ENCODE measurements at regions not wholly inside any gene's neighbourhood (a gene's known extent, or its start where the extent isn't known, plus 50 kb on each side); places are given as distances from the start of the nearest gene placed in this dataset.
"Not testable (repeated sequence)": the region's sequence is repeated elsewhere in the genome, so short reads cannot be mapped to it uniquely, and the experiment has no call there.

GRCh38 chr4:134145369-134145768, 56.2 kb downstream of the PABPC4L start:
- DNase-seq (ENCODE audit: low read depth): no peak

GRCh38 chr4:134144337-134144736, 57.3 kb downstream of the PABPC4L start:
- DNase-seq (ENCODE audit: low read depth): no peak

- DNase-seq (ENCODE audit: low read depth): no peak
Measured at GRCh38 chr4:134141728-134142127, 59.9 kb downstream of the PABPC4L start.

- no peak for DNase-seq (ENCODE audit: low read depth)
Measured at GRCh38 chr4:134139188-134139587, 62.4 kb downstream of the PABPC4L start.

- DNase-seq (ENCODE audit: low read depth): no peak
Measured at GRCh38 chr4:134132086-134132783, 69.4 kb downstream of the PABPC4L start.

GRCh38 chr4:134126955-134127354, 74.6 kb downstream of the PABPC4L start:
- DNase-seq (ENCODE audit: low read depth): no peak

GRCh38 chr4:134126000-134126560, 75.5 kb downstream of the PABPC4L start:
- DNase-seq (ENCODE audit: low read depth): no peak

GRCh38 chr4:134122903-134123302, 78.7 kb downstream of the PABPC4L start:
- no peak for DNase-seq (ENCODE audit: low read depth)

GRCh38 chr4:134117392-134118183, 84.0 kb downstream of the PABPC4L start:
- DNase-seq (ENCODE audit: low read depth): no peak

GRCh38 chr4:134089885-134090284, 111.7 kb downstream of the PABPC4L start:
- no peak for DNase-seq (ENCODE audit: low read depth)

- DNase-seq (ENCODE audit: low read depth): no peak
Measured at GRCh38 chr4:134085496-134085895, 116.1 kb downstream of the PABPC4L start.

GRCh38 chr4:134079085-134079484, 122.5 kb downstream of the PABPC4L start:
- DNase-seq (ENCODE audit: low read depth): not testable (repeated sequence)

- no peak for DNase-seq (ENCODE audit: low read depth)
Measured at GRCh38 chr4:134078230-134078914, 123.2 kb downstream of the PABPC4L start.

GRCh38 chr4:134073711-134074110, 127.9 kb downstream of the PABPC4L start:
- DNase-seq (ENCODE audit: low read depth): no peak

GRCh38 chr4:134072137-134072536, 129.5 kb downstream of the PABPC4L start:
- no peak for DNase-seq (ENCODE audit: low read depth)

- no peak for DNase-seq (ENCODE audit: low read depth)
Measured at GRCh38 chr4:134070174-134070573, 131.4 kb downstream of the PABPC4L start.

- DNase-seq (ENCODE audit: low read depth): no peak
Measured at GRCh38 chr4:134057356-134057755, 144.2 kb downstream of the PABPC4L start.

GRCh38 chr4:134046221-134046620, 155.4 kb downstream of the PABPC4L start:
- DNase-seq (ENCODE audit: low read depth): not testable (repeated sequence)

GRCh38 chr4:134045411-134045810, 156.2 kb downstream of the PABPC4L start:
- DNase-seq (ENCODE audit: low read depth): no peak

GRCh38 chr4:134043266-134043665, 158.3 kb downstream of the PABPC4L start:
- DNase-seq (ENCODE audit: low read depth): no peak

- DNase-seq (ENCODE audit: low read depth): no peak
Measured at GRCh38 chr4:134028421-134028820, 173.2 kb downstream of the PABPC4L start.

GRCh38 chr4:134027931-134028330, 173.7 kb downstream of the PABPC4L start:
- DNase-seq (ENCODE audit: low read depth): peak; percentile 89

GRCh38 chr4:134024251-134024650, 177.3 kb downstream of the PABPC4L start:
- peak; percentile 20 for DNase-seq (ENCODE audit: low read depth)

All from iris pigment epithelial cell (primary cell).